H1 (cell line): ENCODE measurements at regions not wholly inside any gene's neighbourhood (a gene's known extent, or its start where the extent isn't known, plus 50 kb on each side); places are given as distances from the start of the nearest gene placed in this dataset.

Experiments
- CREB1 ChIP-seq: IDR thresholded peaks from 2 replicates; pipeline ENCODE4 v1.6.1; 2012; ENCODE audit warnings: inconsistent platforms
- CTBP2 ChIP-seq: IDR thresholded peaks from 2 replicates; pipeline ENCODE4 v1.7.0; 2011; ENCODE audit warnings: borderline replicate concordance, mild to moderate bottlenecking, moderate library complexity, mixed read lengths, low read length; ENCODE audit not compliant: insufficient read depth, insufficient read length
- GTF2F1 ChIP-seq: IDR thresholded peaks from 2 replicates; pipeline ENCODE4 v1.6.1; 2012; ENCODE audit warnings: low read depth, low read length, improper control_type of control experiment, borderline replicate concordance
- KDM5A ChIP-seq: fragments of 200-600 bp; IDR thresholded peaks from 2 replicates; pipeline ENCODE4 v1.7.1; 2012; ENCODE audit warnings: mild to moderate bottlenecking, low read length, inconsistent platforms, mixed read lengths
- NANOG ChIP-seq: IDR thresholded peaks from 2 replicates; pipeline ENCODE4 v1.6.1; 2011; ENCODE audit warnings: low read length, low read depth, mild to moderate bottlenecking, inconsistent platforms; ENCODE audit not compliant: insufficient read depth, poor library complexity, severe bottlenecking
- TF ChIP-seq, protein P1 (sequence below): fragments of 300-600 bp; sonication (generic); IDR thresholded peaks from 2 replicates; pipeline ENCODE4 v1.7.1; 2012; ENCODE audit warnings: low read length, moderate library complexity, mild to moderate bottlenecking, inconsistent platforms; ENCODE audit not compliant: insufficient replicate concordance
- TF ChIP-seq, protein P2 (sequence below), 3 experiments: IDR thresholded peaks; 1 replicate in 2 of 3; 2 replicates in 1 of 3; pipeline versions ENCODE4 v1.5.1 to v1.6.1; 2011; ENCODE audit warnings: low read length in 3 of 3, mild to moderate bottlenecking in 3 of 3, inconsistent platforms in 2 of 3, low read depth in 1 of 3, moderate library complexity in 1 of 3; ENCODE audit not compliant: insufficient read depth in 1 of 3; ENCODE audit errors: control extremely low read depth in 1 of 3

DNA sequence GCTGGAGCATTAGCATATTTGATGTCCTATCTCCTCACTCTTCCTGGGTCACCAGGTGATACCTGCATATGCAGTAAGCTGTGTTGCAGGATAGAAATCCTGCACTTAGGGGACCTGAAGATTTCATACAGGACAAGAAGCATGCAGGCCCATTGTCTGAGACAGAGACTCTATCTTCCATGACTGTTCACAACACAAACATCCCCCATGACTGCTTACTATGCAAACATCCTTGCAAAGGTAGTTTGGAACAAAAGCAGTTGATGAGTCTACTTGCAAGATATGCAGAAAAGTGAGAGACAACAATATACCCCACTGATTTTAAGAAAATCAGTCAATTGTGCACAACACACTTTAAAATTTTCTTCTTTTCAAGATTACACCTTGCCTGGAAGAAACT lies 108.6 kb upstream of the ZEB2 start (continued):
- TF ChIP-seq, protein P1, sequence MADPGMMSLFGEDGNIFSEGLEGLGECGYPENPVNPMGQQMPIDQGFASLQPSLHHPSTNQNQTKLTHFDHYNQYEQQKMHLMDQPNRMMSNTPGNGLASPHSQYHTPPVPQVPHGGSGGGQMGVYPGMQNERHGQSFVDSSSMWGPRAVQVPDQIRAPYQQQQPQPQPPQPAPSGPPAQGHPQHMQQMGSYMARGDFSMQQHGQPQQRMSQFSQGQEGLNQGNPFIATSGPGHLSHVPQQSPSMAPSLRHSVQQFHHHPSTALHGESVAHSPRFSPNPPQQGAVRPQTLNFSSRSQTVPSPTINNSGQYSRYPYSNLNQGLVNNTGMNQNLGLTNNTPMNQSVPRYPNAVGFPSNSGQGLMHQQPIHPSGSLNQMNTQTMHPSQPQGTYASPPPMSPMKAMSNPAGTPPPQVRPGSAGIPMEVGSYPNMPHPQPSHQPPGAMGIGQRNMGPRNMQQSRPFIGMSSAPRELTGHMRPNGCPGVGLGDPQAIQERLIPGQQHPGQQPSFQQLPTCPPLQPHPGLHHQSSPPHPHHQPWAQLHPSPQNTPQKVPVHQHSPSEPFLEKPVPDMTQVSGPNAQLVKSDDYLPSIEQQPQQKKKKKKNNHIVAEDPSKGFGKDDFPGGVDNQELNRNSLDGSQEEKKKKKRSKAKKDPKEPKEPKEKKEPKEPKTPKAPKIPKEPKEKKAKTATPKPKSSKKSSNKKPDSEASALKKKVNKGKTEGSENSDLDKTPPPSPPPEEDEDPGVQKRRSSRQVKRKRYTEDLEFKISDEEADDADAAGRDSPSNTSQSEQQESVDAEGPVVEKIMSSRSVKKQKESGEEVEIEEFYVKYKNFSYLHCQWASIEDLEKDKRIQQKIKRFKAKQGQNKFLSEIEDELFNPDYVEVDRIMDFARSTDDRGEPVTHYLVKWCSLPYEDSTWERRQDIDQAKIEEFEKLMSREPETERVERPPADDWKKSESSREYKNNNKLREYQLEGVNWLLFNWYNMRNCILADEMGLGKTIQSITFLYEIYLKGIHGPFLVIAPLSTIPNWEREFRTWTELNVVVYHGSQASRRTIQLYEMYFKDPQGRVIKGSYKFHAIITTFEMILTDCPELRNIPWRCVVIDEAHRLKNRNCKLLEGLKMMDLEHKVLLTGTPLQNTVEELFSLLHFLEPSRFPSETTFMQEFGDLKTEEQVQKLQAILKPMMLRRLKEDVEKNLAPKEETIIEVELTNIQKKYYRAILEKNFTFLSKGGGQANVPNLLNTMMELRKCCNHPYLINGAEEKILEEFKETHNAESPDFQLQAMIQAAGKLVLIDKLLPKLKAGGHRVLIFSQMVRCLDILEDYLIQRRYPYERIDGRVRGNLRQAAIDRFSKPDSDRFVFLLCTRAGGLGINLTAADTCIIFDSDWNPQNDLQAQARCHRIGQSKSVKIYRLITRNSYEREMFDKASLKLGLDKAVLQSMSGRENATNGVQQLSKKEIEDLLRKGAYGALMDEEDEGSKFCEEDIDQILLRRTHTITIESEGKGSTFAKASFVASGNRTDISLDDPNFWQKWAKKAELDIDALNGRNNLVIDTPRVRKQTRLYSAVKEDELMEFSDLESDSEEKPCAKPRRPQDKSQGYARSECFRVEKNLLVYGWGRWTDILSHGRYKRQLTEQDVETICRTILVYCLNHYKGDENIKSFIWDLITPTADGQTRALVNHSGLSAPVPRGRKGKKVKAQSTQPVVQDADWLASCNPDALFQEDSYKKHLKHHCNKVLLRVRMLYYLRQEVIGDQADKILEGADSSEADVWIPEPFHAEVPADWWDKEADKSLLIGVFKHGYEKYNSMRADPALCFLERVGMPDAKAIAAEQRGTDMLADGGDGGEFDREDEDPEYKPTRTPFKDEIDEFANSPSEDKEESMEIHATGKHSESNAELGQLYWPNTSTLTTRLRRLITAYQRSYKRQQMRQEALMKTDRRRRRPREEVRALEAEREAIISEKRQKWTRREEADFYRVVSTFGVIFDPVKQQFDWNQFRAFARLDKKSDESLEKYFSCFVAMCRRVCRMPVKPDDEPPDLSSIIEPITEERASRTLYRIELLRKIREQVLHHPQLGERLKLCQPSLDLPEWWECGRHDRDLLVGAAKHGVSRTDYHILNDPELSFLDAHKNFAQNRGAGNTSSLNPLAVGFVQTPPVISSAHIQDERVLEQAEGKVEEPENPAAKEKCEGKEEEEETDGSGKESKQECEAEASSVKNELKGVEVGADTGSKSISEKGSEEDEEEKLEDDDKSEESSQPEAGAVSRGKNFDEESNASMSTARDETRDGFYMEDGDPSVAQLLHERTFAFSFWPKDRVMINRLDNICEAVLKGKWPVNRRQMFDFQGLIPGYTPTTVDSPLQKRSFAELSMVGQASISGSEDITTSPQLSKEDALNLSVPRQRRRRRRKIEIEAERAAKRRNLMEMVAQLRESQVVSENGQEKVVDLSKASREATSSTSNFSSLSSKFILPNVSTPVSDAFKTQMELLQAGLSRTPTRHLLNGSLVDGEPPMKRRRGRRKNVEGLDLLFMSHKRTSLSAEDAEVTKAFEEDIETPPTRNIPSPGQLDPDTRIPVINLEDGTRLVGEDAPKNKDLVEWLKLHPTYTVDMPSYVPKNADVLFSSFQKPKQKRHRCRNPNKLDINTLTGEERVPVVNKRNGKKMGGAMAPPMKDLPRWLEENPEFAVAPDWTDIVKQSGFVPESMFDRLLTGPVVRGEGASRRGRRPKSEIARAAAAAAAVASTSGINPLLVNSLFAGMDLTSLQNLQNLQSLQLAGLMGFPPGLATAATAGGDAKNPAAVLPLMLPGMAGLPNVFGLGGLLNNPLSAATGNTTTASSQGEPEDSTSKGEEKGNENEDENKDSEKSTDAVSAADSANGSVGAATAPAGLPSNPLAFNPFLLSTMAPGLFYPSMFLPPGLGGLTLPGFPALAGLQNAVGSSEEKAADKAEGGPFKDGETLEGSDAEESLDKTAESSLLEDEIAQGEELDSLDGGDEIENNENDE, result no peak
- no peak for TF ChIP-seq CTBP2
- no peak for TF ChIP-seq GTF2F1
- TF ChIP-seq, protein P2, sequence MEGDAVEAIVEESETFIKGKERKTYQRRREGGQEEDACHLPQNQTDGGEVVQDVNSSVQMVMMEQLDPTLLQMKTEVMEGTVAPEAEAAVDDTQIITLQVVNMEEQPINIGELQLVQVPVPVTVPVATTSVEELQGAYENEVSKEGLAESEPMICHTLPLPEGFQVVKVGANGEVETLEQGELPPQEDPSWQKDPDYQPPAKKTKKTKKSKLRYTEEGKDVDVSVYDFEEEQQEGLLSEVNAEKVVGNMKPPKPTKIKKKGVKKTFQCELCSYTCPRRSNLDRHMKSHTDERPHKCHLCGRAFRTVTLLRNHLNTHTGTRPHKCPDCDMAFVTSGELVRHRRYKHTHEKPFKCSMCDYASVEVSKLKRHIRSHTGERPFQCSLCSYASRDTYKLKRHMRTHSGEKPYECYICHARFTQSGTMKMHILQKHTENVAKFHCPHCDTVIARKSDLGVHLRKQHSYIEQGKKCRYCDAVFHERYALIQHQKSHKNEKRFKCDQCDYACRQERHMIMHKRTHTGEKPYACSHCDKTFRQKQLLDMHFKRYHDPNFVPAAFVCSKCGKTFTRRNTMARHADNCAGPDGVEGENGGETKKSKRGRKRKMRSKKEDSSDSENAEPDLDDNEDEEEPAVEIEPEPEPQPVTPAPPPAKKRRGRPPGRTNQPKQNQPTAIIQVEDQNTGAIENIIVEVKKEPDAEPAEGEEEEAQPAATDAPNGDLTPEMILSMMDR (IDR thresholded peaks at IDR 0.05; ENCODE audit: control extremely low read depth in 1 of 3, insufficient read depth in 1 of 3, low read depth in 1 of 3, low read length in 3 of 3), result no peak
- TF ChIP-seq NANOG, result no peak
- TF ChIP-seq KDM5A, result no peak
- TF ChIP-seq CREB1, result no peak
